GM19238 (cell line): ENCODE measurements at regions not wholly inside any gene's neighbourhood (a gene's known extent, or its start where the extent isn't known, plus 50 kb on each side); places are given as distances from the start of the nearest gene placed in this dataset.
"Not testable (repeated sequence)": the region's sequence is repeated elsewhere in the genome, so short reads cannot be mapped to it uniquely, and the experiment has no call there.

Experiments used
- DNase-seq: peaks from one replicate; pipeline ENCODE4 v3.0.0; 2011; ENCODE audit warnings: low spot score; ENCODE audit not compliant: insufficient read length

DNA sequence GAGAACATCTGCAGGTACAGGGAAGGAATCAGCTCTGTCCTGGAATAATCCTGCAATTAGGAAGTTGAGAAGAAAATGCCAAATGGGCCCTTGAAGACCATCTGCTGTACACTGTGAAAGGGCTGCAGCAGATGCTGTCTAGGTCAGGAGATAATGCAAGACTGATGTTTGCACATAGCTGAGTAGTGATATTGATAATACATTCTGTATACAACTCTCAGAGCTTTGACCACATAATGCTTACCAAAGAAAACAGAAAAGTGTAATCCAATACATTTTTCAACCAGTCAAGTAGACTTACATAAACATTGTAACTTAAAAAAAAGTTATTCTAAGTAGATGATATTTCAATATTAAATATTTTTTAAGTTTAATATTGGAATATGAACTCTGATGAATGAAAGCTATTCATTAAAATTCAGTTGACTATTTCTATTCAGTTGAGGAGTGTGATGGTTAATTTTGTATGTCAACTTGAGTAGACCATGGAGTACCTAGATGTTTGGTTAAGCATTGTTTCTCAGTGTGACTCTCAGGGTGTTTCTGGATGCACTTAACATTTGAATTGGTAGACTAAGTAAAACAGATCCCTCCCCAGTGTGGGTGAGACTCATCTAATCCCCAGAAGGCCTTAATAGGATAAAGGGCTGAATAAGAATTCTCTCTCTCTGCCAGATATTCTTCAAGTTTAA lies 380.1 kb upstream of the PRR16 start:
- DNase-seq: no peak

DNA sequence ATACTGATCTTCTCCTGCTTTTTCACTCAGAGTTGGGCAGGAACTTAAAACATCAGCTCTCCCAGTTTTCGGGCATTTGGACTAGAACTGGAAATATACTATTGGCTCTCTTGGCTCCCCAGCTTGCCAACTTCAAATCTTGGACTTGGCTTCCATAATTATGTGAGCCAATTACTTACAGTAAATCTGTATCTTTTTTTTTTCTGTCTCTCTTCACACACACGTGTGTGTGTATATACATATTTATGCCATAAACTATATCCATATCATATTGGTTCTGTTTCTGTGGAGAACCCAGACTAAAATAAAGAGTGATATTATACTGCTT lies 379.6 kb upstream of the PRR16 start:
- no peak for DNase-seq

DNA sequence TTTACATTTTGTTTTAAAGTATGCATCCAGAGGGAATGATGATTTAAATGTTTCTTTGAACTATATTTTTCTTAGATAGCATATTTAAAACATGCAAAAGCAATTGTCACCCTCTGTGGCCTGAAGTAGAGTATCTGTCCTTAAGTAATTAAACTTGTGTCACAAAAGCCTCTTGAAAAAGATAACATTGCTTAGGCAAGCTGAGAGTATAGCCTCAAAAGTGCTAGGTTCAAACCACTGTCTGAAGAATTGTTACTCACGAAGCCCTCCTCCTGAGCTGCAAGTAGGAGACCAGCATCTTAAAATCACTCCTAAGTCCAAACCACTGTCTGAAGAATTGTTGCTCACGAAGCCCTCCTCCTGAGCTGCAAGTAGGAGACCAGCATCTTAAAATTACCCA lies 378.0 kb upstream of the PRR16 start:
- no peak for DNase-seq

DNA sequence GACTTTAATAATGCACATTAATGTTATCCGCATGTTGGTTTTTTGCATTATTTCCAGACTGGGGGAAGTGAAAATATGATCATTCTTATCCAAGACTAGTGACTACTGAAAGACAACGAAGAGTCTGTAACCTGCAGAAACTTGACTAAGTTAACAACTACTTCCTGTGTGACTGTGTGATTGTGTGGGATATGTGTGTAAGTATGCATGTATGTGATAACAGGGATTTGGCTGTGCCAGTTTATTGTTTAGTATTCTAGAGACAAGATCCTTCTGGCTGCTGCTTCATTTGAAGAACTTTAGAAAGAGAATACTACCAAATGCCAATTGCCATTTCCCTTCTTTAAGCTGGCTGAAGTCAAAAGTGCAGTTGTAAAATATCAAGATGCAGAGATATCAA lies 375.7 kb upstream of the PRR16 start:
- no peak for DNase-seq

DNA sequence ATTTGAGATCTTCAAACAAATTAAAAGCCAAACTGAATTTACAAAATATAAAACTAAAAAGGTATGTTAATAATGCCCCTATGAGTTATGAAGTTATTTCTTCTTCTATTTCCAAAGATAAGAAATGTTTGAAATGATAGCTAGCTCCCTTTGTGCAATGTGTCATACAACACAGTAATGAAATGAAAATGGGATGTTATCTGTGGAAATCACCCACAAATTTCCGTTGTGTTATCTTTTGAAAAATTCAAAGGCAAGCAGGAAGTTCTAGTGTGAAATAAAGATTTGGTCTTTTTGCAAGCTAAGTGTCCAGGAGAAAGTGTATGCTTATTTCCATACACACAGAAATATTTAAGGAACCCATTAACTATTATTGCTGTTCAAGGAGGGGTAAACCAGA lies 375.3 kb upstream of the PRR16 start:
- DNase-seq: no peak

DNA sequence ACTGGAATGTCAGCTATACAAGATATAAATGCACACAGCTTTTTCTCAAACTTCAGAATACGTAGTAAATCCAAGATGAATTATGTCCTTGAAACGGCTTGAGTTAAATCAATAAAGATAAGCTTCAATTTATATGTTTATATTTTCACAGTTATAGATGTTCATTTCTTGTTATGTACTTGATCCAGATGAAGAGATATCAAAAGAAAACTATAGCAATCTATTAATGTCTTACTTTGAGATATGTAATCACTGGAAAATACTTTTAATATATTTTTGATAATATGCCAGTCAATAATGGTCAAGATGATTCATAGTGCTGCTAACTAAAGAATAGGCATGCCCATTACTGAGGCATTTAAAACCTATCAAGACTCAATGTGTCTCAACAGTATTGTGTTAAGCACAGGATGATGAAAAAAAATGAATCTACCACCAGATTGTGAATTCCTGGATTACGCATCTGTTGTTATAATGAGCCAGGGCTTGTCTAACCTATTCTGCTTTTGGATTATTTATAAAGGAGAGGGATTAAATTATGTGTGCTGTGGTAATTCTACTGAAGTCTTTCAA lies 372.6 kb upstream of the PRR16 start:
- no peak for DNase-seq

DNA sequence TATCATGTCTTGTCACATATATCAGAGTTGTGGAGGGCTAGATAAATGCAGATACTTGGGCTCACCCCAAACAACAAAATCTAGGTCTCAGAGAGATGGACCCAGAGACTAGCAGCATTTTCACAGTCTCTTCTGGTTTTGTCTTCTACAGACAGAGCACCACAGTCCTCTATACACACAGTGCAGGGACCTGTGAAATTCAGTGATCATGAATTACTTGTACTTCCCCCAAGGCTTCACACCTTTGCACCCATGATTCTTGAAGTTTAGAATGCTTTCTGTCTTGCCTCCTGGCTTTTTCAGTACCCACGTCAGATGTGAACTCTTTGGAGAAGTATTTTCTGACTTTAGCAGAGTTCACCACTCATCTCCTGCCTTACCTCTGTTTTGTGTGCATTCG lies 371.5 kb upstream of the PRR16 start:
- no peak for DNase-seq

DNA sequence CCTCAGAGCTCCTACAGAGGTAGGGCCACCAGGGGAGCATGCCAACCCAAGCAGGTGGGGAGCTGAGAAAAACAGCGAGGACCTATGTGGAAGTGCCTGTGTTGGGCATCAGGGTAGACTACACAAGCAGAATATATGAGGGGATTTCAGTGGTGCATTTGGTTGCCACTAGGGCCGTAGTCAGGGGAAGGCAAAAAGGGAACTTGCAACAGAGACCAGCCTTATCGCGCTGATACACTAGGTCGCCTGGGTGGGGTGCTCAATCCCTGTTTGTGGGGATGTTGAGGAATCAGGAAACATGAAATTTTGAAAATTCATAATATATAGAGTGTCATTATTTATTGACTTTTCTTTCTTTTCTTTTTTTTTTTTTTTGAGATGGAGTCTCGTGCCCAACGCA lies 370.9 kb upstream of the PRR16 start:
- DNase-seq: no peak

DNA sequence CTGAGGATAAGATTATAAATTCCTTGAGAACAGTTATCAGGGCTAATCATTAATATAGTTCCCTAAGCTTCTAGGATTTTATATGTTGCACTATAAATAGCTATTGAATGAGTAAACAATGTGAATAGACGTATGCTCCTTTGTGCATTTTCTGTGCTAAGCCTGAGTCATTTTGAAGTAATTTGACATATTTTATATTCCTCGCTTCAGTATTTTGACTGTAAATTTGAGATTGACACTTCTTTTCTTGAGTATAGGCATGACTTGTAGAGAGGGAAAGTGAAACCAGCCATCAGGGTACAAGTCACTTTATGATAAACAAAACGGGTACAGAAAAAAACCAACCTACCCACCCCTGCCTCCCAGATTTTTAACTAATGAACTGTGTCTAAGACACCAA lies 367.7 kb upstream of the PRR16 start:
- DNase-seq: no peak

DNA sequence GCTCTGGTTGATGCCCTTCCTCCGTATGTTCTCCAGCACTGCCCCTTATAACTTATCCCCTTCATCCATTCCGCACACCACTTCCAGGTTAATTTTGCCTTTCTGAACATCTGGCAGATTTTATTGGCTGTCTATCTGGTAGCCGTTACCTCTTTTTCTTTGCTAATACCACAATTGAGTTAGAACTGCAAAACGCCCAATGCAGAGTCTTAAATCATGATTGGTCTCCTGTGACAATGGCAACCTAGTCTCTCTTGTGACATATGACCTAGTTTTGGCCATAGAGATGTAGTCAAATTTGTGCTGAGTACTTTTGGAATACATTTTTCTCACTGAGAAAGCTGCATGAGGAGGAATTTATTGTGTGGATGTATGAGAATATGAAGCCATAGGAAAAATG lies 365.7 kb upstream of the PRR16 start:
- DNase-seq: no peak

DNA sequence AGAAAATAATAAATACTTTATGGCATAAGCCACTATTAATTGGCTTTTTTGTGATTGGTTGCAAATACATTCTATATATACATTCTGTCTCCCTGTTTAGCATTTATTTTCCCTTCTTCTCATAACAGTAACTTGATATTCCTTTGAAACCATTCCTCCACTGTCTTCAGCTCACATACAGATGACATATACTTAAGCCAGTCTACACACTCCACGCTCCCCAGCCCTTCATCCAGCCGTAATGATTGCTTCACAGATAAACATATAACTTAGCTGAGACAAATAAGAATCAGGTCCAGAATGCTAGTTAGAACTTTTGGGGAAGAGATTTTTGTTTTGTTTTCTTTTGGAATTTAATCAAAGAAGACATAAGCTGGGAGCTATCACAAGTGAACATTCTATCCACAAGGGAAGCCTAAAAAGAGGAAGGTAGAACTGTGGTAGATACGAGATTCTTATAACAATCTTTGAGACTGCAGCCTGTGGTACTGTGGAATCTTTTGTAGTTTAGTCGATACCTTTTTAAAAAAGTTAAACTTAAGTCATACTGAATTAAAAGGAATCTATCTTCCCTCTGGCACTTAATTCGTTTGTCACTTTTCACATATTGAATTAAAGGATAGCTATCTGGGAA lies 365.1 kb upstream of the PRR16 start:
- no peak for DNase-seq

DNA sequence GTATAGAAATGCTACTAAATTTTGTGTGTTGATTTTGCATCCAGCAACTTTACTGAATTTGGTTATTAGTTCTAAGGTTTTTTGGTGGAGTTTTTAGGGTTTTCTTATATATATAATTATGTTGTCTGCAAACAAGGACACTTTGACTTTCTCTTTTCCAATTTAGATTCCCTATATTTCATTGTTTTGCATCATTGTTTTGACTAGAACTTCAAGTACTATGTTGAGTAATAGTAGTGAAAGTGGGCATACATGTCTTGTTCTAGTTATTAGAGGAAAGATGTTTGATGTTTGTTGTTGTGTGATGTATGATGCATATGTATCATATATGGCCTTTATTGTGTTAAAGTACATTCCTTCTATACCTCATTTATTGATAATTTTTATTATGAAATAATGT lies 362.3 kb upstream of the PRR16 start:
- DNase-seq: no peak

DNA sequence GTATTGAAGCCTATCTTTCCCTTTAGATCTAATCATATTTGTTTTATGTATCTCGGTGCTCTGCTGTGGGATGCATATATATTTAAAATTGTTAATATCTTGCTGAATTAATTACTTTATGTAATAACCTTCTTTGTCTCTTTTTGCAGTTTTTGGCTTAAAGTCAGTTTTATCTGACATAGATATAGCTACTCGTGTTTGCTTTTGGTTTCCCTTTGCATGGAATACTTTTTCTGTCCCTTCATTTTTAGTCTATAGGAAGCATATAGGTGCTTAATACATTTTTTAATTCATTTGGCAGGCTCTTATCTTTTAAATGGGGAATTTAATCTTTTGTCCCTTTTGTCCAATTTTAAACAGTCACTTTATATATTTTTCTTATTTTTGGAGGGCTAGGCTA lies 360.6 kb upstream of the PRR16 start:
- DNase-seq: no peak

DNA sequence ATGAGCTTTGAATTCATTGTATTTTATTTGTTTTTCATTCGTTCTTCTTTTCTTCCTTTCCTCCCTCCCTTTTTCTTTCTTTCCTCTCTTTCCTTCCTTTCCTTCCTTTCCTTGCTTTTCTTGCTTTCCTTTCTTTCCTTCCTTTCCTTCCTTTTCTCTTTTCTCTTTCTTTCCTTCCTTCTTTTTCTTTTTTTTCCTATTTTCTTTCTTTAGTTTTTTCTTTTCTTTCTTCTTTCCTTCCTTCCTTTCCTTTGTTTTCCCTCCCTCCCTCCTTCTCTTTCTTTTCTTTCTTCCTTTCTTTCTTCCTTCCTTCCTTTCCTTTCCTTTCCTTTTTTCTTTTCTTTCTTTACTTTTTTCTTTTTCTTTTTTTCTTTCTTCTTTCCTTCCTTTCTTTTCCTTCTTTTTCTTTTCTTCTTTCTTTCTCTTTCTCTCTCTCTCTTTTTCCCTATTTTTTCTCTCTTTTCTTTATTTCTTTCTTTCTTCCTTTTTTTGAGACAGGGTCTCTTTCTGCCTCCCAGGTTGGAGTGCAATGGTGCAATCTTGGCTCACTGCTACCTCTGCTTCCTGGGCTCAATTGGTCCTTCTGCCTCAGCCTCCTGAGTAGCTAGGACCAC lies 357.1 kb upstream of the PRR16 start:
- no peak for DNase-seq

DNA sequence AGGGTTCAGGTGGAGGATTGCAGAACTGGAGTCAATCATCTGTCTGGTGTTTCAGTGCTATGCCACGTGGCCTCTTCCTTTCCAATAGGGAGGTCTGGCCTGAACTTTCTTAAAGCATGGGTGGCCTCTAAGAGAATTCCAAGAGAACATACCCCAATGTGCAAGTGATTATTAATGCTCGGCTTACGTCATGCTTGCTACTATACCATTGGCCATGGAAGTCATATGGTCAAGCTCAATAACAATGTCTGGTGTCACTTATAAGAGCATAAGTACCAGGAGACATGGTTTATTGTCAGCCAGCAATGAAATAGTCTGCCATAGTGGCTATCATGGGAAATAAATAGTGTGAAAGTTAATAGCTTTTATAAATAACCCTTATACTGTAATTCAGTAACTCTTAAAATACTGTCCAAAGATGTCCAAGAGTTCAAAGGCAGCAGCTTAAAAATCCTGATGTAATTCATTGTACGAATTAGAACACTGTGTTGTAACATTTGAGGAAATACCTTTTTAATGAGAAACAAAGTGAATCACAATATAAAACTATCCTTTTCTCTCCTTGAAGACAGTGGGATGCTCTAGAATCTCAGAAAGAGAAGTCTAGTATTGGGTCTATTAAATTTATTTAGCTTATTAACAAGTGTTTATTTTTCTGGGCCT lies 355.4 kb upstream of the PRR16 start:
- no peak for DNase-seq

DNA sequence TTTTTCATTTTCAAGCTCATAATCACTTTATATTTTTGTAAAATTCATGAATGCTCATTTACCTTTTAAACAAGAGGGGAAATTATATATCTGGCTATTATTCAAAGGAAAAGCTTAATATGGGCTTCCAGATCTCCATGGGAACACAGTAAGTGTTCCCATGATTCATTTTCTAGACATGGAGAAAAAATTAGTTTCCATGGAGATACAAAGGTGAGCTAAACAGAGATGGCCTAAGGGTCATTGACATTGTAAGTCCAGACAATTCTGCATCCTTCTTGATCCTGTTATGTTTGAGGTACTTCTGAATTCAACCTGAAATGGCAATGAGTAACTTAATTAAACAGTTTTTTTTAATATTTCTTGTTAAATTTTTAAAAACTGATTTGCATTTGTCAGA lies 341.4 kb upstream of the PRR16 start:
- DNase-seq: no peak

DNA sequence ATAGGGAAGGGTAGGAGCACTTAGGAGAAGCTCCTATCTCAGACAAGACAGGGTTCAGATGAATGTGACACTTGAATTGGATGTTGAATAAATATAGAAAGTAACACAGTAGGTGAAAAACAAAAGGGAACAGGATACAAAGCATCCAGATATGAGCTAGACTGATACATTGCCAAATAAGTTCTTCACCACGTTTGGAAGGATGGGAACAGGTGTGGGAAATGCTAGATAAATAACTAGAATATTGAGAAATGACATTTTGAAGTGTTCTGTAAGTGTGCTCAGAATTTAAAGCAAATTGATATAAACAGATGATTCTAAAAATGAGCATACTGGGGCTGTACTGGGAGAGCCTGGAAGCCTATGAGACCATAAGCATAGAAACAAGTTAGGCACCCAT lies 340.1 kb upstream of the PRR16 start:
- no peak for DNase-seq

DNA sequence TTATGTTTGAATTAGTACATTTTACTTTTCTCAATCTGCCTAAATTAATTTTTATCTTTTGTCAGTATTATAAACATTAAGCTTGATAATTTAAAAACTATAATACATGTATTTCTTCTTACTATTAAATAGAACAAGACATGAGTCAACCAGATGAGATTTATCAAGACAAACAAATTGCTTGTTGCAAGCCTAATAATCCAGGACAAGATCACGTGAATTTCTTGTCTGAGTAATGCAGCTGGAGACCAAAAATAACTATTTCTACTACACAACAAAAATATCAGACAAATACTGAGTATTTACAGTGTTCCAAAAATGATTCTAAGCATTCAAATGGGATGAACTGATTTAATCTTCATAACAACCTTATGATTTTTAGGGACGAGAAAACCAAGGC lies 339.1 kb upstream of the PRR16 start:
- DNase-seq: no peak

DNA sequence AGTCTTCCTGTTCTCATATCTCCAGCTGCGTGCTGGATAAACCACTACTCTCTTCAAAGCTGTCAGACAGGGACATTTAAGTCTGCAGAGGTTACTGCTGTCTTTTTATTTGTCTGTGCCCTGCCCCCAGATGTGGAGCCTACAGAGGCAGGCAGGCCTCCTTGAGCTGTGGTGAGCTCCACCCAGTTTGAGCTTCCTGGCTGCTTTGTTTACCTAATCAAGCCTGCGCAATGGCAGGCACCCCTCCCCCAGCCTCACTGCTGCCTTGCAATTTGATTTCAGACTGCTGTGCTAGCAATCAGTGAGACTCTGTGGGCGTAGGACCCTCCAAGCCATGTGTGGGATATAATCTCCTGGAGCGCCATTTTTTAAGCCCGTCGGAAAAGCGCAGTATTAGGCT lies 331.8 kb upstream of the PRR16 start:
- not testable (repeated sequence) for DNase-seq

DNA sequence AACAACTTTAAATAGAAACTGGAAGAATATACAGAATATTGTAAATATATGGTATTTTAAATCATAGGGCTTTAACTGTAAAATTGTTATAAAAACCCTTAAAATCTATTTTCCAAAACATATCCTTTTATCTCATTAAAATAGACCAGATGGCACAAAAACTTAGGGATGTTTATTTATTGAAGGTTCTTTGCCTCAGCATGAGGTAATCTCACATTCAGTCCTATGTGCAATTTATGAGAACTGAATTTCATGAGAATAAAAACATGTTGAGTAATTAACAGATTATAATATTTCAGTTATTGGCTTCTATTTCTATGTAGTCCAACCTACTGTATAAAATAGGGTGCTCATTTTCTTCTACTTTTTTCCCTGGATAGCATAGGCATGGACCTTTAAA lies 329.2 kb upstream of the PRR16 start:
- DNase-seq: no peak

DNA sequence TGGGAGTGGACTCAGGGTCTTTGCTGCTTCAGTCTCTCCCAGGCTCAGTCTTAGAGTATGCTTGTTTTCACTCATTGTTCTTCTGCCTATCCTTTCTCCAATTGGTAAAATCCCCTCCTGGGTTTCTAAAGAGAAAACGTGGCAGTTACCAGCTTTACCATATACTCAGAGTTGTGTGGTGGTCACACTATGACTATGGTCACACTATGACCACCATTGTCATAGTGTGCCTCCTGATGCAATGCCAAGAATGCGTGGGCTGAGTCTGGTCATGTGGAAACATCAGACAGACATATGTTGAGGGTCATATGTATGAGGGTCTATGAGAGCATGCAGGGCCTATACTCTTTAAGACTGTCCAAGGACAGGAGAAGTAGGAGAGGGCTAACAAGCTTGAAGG lies 326.5 kb upstream of the PRR16 start:
- DNase-seq: no peak

DNA sequence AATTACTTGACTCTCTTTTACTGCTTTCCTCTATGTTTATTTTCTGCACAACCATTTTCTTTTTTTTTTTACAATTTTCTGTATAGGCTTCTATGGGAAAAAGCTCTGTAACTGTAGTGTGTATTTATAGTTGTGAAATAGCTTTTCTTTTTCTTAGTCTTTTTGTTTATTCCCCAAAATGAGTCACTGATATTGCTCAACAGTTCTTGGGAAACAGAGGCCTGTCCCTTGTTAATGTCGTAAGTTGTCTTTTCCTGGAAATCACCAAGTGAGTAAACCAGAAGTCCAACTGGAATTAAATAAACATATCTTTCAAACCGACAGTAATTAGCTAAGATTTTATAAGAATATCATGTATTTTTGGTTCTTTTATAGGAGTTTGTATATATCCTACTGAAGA lies 325.1 kb upstream of the PRR16 start:
- no peak for DNase-seq
